Astrocyte of the spinal cord (primary cell): ENCODE measurements at regions not wholly inside any gene's neighbourhood (a gene's known extent, or its start where the extent isn't known, plus 50 kb on each side); places are given as distances from the start of the nearest gene placed in this dataset.

ENCODE experiments used
- DNase-seq: peaks from one replicate; pipeline ENCODE4 v3.0.0; 2011; ENCODE audit warnings: low read depth, low spot score
- H3K4me3 ChIP-seq: 2 replicates; pipeline ENCODE4 v1.5.1; 2011; ENCODE audit warnings: low read depth, mild to moderate bottlenecking, low read length, moderate library complexity
- in situ Hi-C: cut with HindIII; loops from 2 replicates; pipeline ENCODE4 v1.10.0; 2017; ENCODE audit warnings: low sequenced_read_pairs
- TF ChIP-seq, protein P1 (sequence below): IDR thresholded peaks from 2 replicates; pipeline ENCODE4 v1.5.1; 2012; ENCODE audit warnings: low read depth, mild to moderate bottlenecking, low read length, inconsistent platforms

DNA sequence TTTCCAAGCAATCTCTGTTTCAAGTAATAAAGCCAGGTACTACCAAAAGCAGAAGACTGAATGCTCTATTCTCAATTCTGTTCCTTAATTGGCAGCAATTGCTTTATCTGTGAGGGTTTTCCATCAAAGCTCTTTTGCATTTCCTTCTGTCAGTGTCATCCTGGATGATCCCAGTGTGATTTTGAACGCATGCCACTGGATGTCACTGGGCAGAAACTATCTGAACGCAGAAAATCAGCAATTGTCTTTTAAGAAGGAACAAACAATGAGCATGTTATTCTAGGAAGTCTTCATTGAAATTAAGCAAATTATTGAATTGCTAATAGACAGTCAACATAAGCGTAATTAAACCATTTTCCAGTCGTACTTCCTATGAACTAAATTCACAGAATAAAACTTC is 259.0 kb upstream of the REG3G start:
- TF ChIP-seq, protein P1, sequence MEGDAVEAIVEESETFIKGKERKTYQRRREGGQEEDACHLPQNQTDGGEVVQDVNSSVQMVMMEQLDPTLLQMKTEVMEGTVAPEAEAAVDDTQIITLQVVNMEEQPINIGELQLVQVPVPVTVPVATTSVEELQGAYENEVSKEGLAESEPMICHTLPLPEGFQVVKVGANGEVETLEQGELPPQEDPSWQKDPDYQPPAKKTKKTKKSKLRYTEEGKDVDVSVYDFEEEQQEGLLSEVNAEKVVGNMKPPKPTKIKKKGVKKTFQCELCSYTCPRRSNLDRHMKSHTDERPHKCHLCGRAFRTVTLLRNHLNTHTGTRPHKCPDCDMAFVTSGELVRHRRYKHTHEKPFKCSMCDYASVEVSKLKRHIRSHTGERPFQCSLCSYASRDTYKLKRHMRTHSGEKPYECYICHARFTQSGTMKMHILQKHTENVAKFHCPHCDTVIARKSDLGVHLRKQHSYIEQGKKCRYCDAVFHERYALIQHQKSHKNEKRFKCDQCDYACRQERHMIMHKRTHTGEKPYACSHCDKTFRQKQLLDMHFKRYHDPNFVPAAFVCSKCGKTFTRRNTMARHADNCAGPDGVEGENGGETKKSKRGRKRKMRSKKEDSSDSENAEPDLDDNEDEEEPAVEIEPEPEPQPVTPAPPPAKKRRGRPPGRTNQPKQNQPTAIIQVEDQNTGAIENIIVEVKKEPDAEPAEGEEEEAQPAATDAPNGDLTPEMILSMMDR: no peak
- H3K4me3 ChIP-seq: no peak overlapping the region
- no peak for DNase-seq
- in situ Hi-C loops: no loop called here

DNA sequence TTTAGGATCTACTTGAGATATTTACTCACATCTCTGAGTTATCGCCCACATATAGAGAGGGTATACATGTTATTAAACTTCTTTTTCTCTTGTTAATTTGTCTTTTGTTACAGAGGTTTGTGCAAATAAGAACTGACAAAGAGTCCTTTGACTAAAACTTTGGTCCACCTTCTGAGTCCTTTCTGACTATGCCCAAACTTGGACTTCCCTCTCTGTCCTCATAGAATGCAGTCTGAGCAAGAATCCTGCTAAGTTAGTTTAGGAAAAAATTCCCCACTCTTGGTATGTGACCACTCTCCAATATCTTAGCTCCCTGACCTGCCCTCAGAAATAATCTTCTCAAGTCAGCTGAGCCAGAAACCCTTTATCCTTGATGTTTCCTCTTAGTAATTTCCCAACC is 257.5 kb upstream of the REG3G start:
- no peak for DNase-seq
- TF ChIP-seq, protein P1: no peak
- no peak overlapping the region for H3K4me3 ChIP-seq
- in situ Hi-C loops: no loop called here

DNA sequence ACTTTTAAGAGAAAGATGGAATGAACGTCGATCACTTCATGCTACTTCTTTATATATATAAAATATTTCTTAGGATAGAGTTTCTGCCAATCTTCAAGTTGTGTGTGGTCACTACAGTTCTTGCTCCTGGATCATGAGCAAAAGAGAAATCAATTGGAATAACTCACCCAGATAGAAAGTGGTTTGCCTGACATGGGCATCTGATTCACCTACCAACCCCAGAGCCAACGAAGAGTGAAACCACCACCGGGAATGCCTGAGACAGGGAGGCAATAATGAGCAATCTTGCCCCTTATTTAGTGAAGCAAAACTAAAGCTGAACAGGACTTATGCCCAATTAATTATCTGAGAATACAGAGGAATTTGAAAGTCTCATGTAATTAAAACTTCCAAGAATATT is 250.2 kb upstream of the REG3G start:
- TF ChIP-seq, protein P1: no peak
- no peak overlapping the region for H3K4me3 ChIP-seq
- in situ Hi-C loops: no loop called here
- no peak for DNase-seq

DNA sequence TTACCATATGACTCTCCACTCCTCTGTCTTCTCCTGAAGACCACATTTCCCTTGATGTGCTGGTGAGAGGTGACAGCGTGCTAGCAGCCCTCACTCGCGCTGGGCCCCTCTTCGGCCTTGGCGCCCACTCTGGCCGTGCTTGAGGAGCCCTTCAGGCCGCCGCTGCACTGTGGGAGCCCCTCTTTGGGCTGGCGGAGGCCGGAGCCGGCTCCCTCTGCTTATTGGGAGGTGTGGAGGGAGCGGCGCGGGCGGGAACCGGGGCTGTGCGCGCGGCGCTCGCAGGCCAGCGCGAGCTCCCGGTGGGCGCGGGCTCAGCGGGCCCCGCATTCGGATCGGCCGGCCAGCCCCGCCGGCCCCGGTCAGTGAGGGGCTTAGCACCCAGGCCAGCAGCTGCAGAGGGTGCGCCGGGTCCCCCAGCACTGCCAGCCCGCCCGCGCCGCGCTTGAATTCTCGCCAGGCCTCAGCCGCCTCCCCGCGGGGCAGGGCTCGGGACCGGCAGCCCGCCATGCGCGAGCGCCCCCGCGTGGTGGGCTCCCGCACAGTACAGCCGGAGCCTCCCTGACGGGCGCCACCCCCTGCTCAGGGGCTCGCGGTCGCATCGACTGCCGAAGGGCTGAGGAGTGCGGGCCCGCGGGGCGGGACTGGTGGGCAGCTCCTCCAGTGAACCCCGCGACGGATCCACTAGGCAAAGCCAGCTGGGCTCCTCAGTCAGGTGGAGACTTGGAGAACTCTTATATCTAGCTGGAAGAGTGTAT is 246.6 kb upstream of the REG3G start:
- in situ Hi-C loops: no loop called here
- TF ChIP-seq, protein P1: no peak
- no peak overlapping the region for H3K4me3 ChIP-seq
- DNase-seq: no peak

DNA sequence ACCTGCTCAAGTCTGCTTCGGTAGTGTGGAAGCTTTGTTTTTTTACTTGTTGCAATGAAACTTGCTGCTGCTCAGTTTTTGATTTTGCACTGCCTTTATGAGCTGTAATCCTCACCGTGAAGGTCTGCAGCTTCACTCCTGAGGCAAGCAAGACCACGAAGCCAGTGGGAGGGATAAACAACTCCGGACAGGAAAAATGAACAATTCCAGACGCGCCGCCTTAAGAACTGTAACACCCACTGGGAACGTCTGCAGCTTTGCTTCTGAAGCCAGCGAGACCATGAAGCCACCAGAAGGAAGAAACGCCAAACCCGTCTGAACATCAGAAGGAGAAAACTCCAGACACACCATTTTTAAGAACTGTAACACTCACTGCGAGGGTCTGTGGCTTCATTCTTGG is 245.7 kb upstream of the REG3G start:
- H3K4me3 ChIP-seq: no peak overlapping the region
- TF ChIP-seq, protein P1: no peak
- in situ Hi-C loops: no loop called here
- DNase-seq: peak; percentile 0

DNA sequence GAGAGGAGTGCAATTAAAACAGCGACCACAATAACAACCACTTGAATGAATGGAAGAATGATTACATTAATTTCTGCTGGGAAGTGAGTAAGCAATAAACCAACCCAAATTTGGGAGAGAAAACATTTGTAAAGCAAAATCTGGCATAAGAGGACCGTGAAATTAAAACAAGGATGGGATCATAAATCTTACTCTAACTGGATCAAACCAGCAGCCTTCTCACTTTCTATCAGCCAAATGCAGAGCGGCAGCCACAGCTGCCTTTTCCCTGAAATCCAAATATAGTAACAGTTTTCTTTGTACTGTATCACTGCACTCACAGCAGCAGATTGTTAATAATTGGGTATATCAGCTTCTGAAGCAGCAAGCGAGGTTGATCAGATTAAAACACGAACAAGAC is 245.2 kb upstream of the REG3G start:
- in situ Hi-C loops: no loop called here
- no peak for DNase-seq
- TF ChIP-seq, protein P1: no peak
- no peak overlapping the region for H3K4me3 ChIP-seq
